ENCODE measurements at regions not wholly inside any gene's neighbourhood (a gene's known extent, or its start where the extent isn't known, plus 50 kb on each side); places are given as distances from the start of the nearest gene placed in this dataset.

DNA sequence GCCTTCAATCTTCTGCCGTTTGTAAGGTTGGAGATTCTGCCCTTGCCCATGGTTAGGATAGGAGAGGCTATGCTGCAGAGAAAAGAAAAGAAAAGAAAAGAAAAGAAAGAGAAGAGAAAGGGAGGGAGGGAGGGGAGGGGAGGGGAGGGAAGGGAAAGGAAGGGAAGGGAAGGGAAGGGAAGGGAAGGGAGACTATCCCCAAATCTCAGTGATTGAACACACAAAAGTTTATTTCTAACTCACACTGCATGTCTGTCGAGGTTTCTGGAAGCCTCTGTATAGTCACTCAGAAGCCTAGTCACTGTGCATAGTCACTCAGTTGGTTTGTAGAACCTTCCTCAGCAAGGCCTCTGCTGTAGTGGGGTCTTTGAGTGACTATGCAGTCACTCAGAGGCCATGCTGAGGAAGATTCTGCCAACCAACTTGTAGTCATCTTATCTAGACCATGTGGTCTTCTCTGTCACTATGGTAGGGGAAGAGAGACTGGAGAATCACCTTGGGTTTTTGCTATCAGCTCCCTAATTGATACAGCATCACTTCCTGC lies 52.3 kb upstream of the ABCC9 start:
- DNase-seq (ENCODE audit: low spot score): no peak

GRCh38 chr12:21992823-21993222 lies 51.6 kb upstream of the ABCC9 start:
- peak; percentile 6 for DNase-seq (ENCODE audit: low spot score)

DNA sequence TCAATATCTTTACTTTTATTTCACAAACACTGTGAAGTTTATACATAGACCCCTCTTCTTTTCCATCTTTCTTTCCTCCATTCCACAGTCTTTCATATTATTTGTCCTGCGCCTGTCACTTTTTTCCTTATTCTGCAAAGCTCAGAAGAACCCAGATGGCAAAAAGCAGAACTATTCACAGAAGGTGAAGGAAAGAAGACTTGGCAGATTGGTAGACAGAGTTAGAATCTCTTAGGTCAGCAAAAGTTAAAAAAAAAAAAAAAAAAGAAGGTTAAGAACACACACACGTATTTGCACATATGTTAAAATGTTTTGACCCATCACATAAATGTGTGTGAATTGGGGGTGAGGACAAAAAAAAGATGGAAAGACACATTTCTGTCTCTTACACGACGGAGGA lies 50.3 kb upstream of the ABCC9 start:
- no peak for DNase-seq (ENCODE audit: low spot score)

All from germinal center (tissue), 1 donor.